T-cell (primary cell): ENCODE measurements at regions not wholly inside any gene's neighbourhood (a gene's known extent, or its start where the extent isn't known, plus 50 kb on each side); places are given as distances from the start of the nearest gene placed in this dataset.
A peak's percentile ranks its signal among the peaks of the same experiment; 100 is the strongest.

Experiments used
- ATAC-seq, 4 experiments: fragments of 200-7000 bp in 3 of 4; fragments of 150-1000 bp in 1 of 4; cut with Tn5 transposase; replicated peaks in 1 of 4; 1 replicate in 3 of 4; 2 replicates in 1 of 4; pipeline ENCODE4 v1.10.0; 2021; ENCODE audit warnings: moderate library complexity in 3 of 4, mild to moderate bottlenecking in 2 of 4, moderate number of reproducible peaks in 1 of 4
- CTCF ChIA-PET, 2 donors: fragments of 300-600 bp; sonication (Branson Sonifier 250); formaldehyde crosslinking; loops; one replicate each; lab custom pipeline; 2022; ENCODE audit warnings: antibody characterized with exemption in 2 of 2; lab: Charles Lee
- POLR2A ChIA-PET, 2 donors: fragments of 300-600 bp; sonication (Branson Sonifier 250); formaldehyde crosslinking; loops; one replicate each; lab custom pipeline; 2022; ENCODE audit warnings: antibody characterized with exemption in 2 of 2; lab: Charles Lee
- DNase-seq, 35 experiments: peaks; one replicate each; pipeline versions ENCODE4 v3.0.0 to v3.0.0-alpha.2; 2013 to 2023
- H3K27ac ChIP-seq: one replicate; pipeline ENCODE4 v1.5.1; 2013; ENCODE audit warnings: low read length
- H3K27me3 ChIP-seq, 2 experiments: replicated peaks in 1 of 2; 1 replicate in 1 of 2; 2 replicates in 1 of 2; pipeline versions ENCODE4 v1.6.1 to v1.7.0; 2013; ENCODE audit warnings: low read length in 1 of 2, mixed read lengths in 1 of 2; ENCODE audit not compliant: control insufficient read depth in 2 of 2, insufficient read depth in 2 of 2; ENCODE audit errors: extremely low read depth in 1 of 2
- H3K36me3 ChIP-seq, 2 donors: 1 replicate in 1 of 2; 2 replicates in 1 of 2; pipeline versions ENCODE4 v1.6.1 to v1.7.0; 2013; ENCODE audit warnings: low read length in 1 of 2; ENCODE audit not compliant: control insufficient read depth in 2 of 2, insufficient read depth in 1 of 2; ENCODE audit errors: extremely low read depth in 1 of 2
- H3K4me1 ChIP-seq, 2 experiments: 1 replicate in 1 of 2; 2 replicates in 1 of 2; pipeline versions ENCODE4 v1.6.1 to v1.7.0; 2013; ENCODE audit warnings: low read length in 2 of 2, mixed read lengths in 1 of 2; ENCODE audit not compliant: insufficient read depth in 2 of 2, control insufficient read depth in 1 of 2; ENCODE audit errors: extremely low read depth in 1 of 2
- H3K4me3 ChIP-seq, 2 donors: 1 replicate in 1 of 2; 2 replicates in 1 of 2; pipeline versions ENCODE4 v1.5.1 to v1.7.0; 2013; ENCODE audit warnings: mild to moderate bottlenecking in 2 of 2, low read length in 1 of 2, moderate library complexity in 1 of 2; ENCODE audit not compliant: control insufficient read depth in 1 of 2; ENCODE audit errors: extremely low read depth in 1 of 2
- H3K9me3 ChIP-seq: 2 replicates; pipeline ENCODE4 v1.7.0; 2013
- H3K27ac Mint-ChIP-seq, 2 donors: one replicate each; pipeline ENCODE4 v1.8.0; 2020 to 2021; ENCODE audit warnings: mild to moderate bottlenecking in 2 of 2, mixed read lengths in 2 of 2
- H3K27me3 Mint-ChIP-seq, 2 donors: one replicate each; pipeline ENCODE4 v1.8.0; 2021 to 2022; ENCODE audit warnings: mixed read lengths in 2 of 2
- H3K36me3 Mint-ChIP-seq: one replicate; pipeline ENCODE4 v1.8.0; 2021; ENCODE audit warnings: mixed read lengths
- H3K4me1 Mint-ChIP-seq, 3 donors: one replicate each; pipeline ENCODE4 v1.8.0; 2020 to 2022; ENCODE audit warnings: mixed read lengths in 3 of 3, mild to moderate bottlenecking in 1 of 3
- H3K4me3 Mint-ChIP-seq, 3 donors: one replicate each; pipeline ENCODE4 v1.8.0; 2020 to 2022; ENCODE audit warnings: mild to moderate bottlenecking in 3 of 3, mixed read lengths in 3 of 3, moderate library complexity in 3 of 3
- H3K9me3 Mint-ChIP-seq, 3 donors: one replicate each; pipeline ENCODE4 v1.8.0; 2020 to 2022; ENCODE audit warnings: mixed read lengths in 3 of 3
- WGBS: methylation state at CpG from one replicate; pipeline ENCODE4 v1.1.5; 2013; ENCODE audit warnings: missing lambda C conversion rate; ENCODE audit not compliant: insufficient coverage; 5-methylcytosine and 5-hydroxymethylcytosine counted together

GRCh38 chr2:59322005-59322404 is 1080.9 kb upstream of the FANCL start:
- no peak for ATAC-seq
- ChIA-PET POLR2A (no interaction called here), CTCF (no interaction called here)
- Mint-ChIP-seq H3K4me1 (no peaks in the 10 kb centered on the region), H3K4me3 (no peak overlapping the region), H3K36me3 (no peaks in the 10 kb centered on the region), H3K27ac (no peak overlapping the region), H3K27me3 (no peaks in the 10 kb centered on the region), H3K9me3 (peaks cover 0 to 4% (median 2%) of the 10 kb centered on the region in 3 donors)
- H3K27ac ChIP-seq, result no peak overlapping the region
- DNase-seq, result no peak
- H3K4me1 ChIP-seq, result no peaks in the 10 kb centered on the region
- no peaks in the 10 kb centered on the region for H3K36me3 ChIP-seq
- no CpG with 5 or more reads among the region's 7 CpGs for WGBS
- no peaks in the 10 kb centered on the region for H3K9me3 ChIP-seq
- no peak overlapping the region for H3K4me3 ChIP-seq
- H3K27me3 ChIP-seq, result no peaks in the 10 kb centered on the region

- ChIA-PET CTCF (no interaction called here), POLR2A (no interaction called here)
- no peaks in the 10 kb centered on the region for H3K9me3 Mint-ChIP-seq
- WGBS, result 40% methylated on average over 11 of the region's 16 CpGs
- peak overlapping the region in 1 of 2 donors; percentile 15 for H3K4me3 ChIP-seq
- peak in 1 of 4 experiments; percentile 51 for ATAC-seq
- no peaks in the 10 kb centered on the region for H3K9me3 ChIP-seq
- H3K4me1 ChIP-seq, result peaks cover 0 to 13% of the 10 kb centered on the region in 2 experiments
- no peaks in the 10 kb centered on the region for H3K27me3 ChIP-seq
- no peak overlapping the region for H3K27ac Mint-ChIP-seq
- no peaks in the 10 kb centered on the region for H3K36me3 ChIP-seq
- peaks cover 0 to 6% (median 0%) of the 10 kb centered on the region in 3 donors for H3K4me1 Mint-ChIP-seq
- DNase-seq, result peak in 1 of 35 experiments; percentile 1
- no peaks in the 10 kb centered on the region for H3K36me3 Mint-ChIP-seq
- no peak overlapping the region for H3K4me3 Mint-ChIP-seq
- peaks cover 4 to 19% of the 10 kb centered on the region in 2 donors for H3K27me3 Mint-ChIP-seq
- H3K27ac ChIP-seq, result no peak overlapping the region
Observed at GRCh38 chr2:59314031-59314766, 1073.1 kb upstream of the FANCL start.

GRCh38 chr2:59312967-59313940 is 1072.1 kb upstream of the FANCL start:
- Mint-ChIP-seq H3K9me3 (no peaks in the 10 kb centered on the region), H3K4me3 (no peak overlapping the region), H3K36me3 (no peaks in the 10 kb centered on the region), H3K27me3 (peaks cover 6 to 19% of the 10 kb centered on the region in 2 donors), H3K4me1 (peaks cover 0 to 6% (median 0%) of the 10 kb centered on the region in 3 donors), H3K27ac (no peak overlapping the region)
- Histone ChIP-seq H3K36me3 (no peaks in the 10 kb centered on the region), H3K4me3 (no peak overlapping the region), H3K4me1 (peaks cover 0 to 15% of the 10 kb centered on the region in 2 experiments), H3K27ac (no peak overlapping the region), H3K27me3 (no peaks in the 10 kb centered on the region), H3K9me3 (no peaks in the 10 kb centered on the region)
- ATAC-seq (no peak), DNase-seq (no peak)
- WGBS, result 72% methylated on average over 5 of the region's 11 CpGs
- POLR2A ChIA-PET, result no interaction called here
- CTCF ChIA-PET, result no interaction called here

GRCh38 chr2:59312029-59312428 is 1070.9 kb upstream of the FANCL start:
- Histone ChIP-seq H3K9me3 (no peaks in the 10 kb centered on the region), H3K4me1 (peaks cover 0 to 15% of the 10 kb centered on the region in 2 experiments), H3K27ac (no peak overlapping the region), H3K27me3 (no peaks in the 10 kb centered on the region), H3K36me3 (no peaks in the 10 kb centered on the region), H3K4me3 (no peak overlapping the region)
- no CpG with 5 or more reads among the region's 1 CpG for WGBS
- ChIA-PET POLR2A (no interaction called here), CTCF (no interaction called here)
- DNase-seq, result no peak
- no peaks in the 10 kb centered on the region for H3K36me3 Mint-ChIP-seq
- H3K9me3 Mint-ChIP-seq, result no peaks in the 10 kb centered on the region
- H3K27me3 Mint-ChIP-seq, result peaks cover 6 to 19% of the 10 kb centered on the region in 2 donors
- H3K27ac Mint-ChIP-seq, result no peak overlapping the region
- H3K4me1 Mint-ChIP-seq, result peaks cover 0 to 6% (median 0%) of the 10 kb centered on the region in 3 donors
- H3K4me3 Mint-ChIP-seq, result no peak overlapping the region
- ATAC-seq, result no peak

- no peaks in the 10 kb centered on the region for H3K27me3 ChIP-seq
- POLR2A ChIA-PET, result no interaction called here
- no peak overlapping the region for H3K4me3 ChIP-seq
- H3K4me1 ChIP-seq, result peaks cover 0 to 4% of the 10 kb centered on the region in 2 experiments
- no peak for DNase-seq
- H3K9me3 Mint-ChIP-seq, result no peaks in the 10 kb centered on the region
- no peak overlapping the region for H3K27ac Mint-ChIP-seq
- no peaks in the 10 kb centered on the region for H3K36me3 ChIP-seq
- H3K4me1 Mint-ChIP-seq, result no peaks in the 10 kb centered on the region
- H3K36me3 Mint-ChIP-seq, result no peaks in the 10 kb centered on the region
- no CpG with 5 or more reads among the region's 4 CpGs for WGBS
- peaks cover 4 to 13% of the 10 kb centered on the region in 2 donors for H3K27me3 Mint-ChIP-seq
- H3K27ac ChIP-seq, result no peak overlapping the region
- ATAC-seq, result no peak
- H3K9me3 ChIP-seq, result no peaks in the 10 kb centered on the region
- no peak overlapping the region for H3K4me3 Mint-ChIP-seq
- CTCF ChIA-PET, result no interaction called here
Observed at GRCh38 chr2:59308108-59308507, 1067.0 kb upstream of the FANCL start.

- Histone ChIP-seq H3K4me3 (no peak overlapping the region), H3K36me3 (no peaks in the 10 kb centered on the region), H3K9me3 (no peaks in the 10 kb centered on the region), H3K27me3 (no peaks in the 10 kb centered on the region), H3K27ac (no peak overlapping the region), H3K4me1 (peaks cover 0 to 2% of the 10 kb centered on the region in 2 experiments)
- no CpG with 5 or more reads among the region's 1 CpG for WGBS
- Mint-ChIP-seq H3K36me3 (no peaks in the 10 kb centered on the region), H3K27me3 (peaks cover 4 to 13% of the 10 kb centered on the region in 2 donors), H3K4me1 (no peaks in the 10 kb centered on the region), H3K9me3 (no peaks in the 10 kb centered on the region), H3K27ac (no peak overlapping the region), H3K4me3 (no peak overlapping the region)
- POLR2A ChIA-PET, result no interaction called here
- DNase-seq, result no peak
- no peak for ATAC-seq
- CTCF ChIA-PET, result interaction anchor here in 1 of 2 donors (0.6 kb wide), 1 partner anchor 14 kb away, joined by 7 read pairs; no protein-coding TSS in a partner anchor
Observed at GRCh38 chr2:59307196-59307595, 1066.1 kb upstream of the FANCL start.
